SKM-1 treated with dmso at 0.1 percent for 144 hours (cell line): ENCODE measurements at regions not wholly inside any gene's neighbourhood (a gene's known extent, or its start where the extent isn't known, plus 50 kb on each side); places are given as distances from the start of the nearest gene placed in this dataset.
"Not testable (repeated sequence)": the region's sequence is repeated elsewhere in the genome, so short reads cannot be mapped to it uniquely, and the experiment has no call there.

ENCODE experiments used
- DNase-seq: peaks from one replicate; lab custom pipeline; 2025; ENCODE audit not compliant: unreplicated experiment; lab: John Stamatoyannopoulos, UW

DNA sequence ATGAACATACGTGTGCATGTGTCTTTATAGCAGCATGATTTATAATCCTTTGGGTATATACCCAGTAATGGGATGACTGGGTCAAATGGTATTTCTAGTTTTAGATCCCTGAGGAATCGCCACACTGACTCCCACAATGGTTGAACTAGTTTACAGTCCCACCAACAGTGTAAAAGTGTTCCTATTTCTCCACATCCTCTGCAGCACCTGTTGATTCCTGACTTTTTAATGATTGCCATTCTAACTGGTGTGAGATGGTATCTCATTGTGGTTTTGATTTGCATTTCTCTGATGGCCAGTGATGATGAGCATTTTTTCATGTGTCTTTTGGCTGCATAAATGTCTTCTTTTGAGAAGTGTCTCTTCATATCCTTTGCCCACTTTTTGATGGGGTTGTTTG, 493.0 kb upstream of the PIK3R1 start:
- DNase-seq: not testable (repeated sequence)

DNA sequence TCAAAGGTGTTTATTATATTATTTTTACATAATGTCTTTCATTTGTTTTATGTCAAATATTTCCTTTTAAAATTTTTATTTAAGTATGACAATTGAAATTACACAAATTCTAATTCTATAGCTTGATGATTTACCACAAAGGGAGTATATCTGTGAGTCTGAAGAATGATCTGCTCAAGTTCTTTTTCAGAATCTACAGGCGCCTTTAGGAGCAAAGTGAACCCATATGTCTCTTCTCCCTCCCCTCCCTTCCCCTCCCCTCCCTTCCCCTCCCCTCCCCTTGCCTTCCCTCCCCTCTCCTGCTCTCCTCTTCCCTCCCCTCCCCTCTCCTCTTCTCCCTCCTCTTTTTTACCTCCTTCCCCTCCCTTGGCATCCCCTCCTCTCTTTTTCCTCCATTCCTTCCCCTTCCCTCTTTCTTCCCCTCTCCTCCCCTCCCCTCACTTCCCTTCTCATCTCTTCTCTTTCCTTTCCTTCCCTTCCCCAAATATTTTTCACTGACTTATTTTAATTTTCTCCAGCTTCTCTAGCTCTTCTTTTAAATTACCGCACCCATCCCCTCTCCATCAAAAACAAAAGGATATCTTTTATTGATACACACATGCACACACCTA, 495.3 kb upstream of the PIK3R1 start:
- no peak for DNase-seq

DNA sequence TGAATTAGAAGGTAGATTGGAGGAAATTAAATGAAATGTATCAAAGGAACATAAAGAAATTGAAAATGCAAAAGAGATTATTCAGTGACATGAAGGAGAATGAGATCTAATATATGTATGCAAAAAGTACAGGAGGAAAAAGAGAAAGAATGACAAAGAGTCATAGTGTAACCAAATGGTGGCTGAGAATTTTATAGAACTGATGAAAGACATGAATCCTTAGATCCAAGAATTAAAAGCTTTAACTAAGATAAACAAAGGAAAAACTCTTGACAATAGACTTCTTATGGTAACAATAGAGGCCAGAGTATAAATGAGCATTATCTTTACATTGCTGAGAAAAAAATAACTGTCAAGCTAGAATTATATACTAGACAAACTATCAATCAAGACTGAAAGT, 505.4 kb upstream of the CD180 start:
- no peak for DNase-seq

- DNase-seq: no peak
Observed at GRCh38 chr5:67699560-67699959, 503.0 kb upstream of the CD180 start.

- DNase-seq: no peak
Observed at GRCh38 chr5:67696446-67696845, 499.8 kb upstream of the CD180 start.

GRCh38 chr5:67695369-67695768, 498.8 kb upstream of the CD180 start:
- DNase-seq: no peak

DNA sequence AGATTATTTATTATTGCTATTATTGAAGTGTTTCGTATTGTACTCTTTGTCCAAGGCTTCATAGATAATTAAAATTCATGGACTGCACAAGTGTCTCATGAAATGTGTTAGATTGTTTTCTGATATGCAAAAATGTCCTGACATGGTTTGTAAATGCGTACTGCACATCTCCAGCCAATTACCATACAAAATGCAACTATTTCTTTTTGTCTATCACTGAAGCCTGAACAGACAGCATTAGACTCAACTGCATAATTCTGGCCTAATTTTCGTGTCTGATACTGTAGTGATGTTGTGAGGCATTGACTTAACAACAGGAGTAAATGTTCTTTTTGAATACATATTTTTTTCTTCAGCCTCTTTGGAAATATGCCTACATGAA, 498.2 kb upstream of the CD180 start:
- DNase-seq: no peak

- DNase-seq: no peak
Observed at GRCh38 chr5:67693956-67694809, 497.6 kb upstream of the CD180 start.

- no peak for DNase-seq
Observed at GRCh38 chr5:67686746-67687145, 490.1 kb upstream of the CD180 start.

- DNase-seq: no peak
Observed at GRCh38 chr5:67681703-67682102, 485.1 kb upstream of the CD180 start.

DNA sequence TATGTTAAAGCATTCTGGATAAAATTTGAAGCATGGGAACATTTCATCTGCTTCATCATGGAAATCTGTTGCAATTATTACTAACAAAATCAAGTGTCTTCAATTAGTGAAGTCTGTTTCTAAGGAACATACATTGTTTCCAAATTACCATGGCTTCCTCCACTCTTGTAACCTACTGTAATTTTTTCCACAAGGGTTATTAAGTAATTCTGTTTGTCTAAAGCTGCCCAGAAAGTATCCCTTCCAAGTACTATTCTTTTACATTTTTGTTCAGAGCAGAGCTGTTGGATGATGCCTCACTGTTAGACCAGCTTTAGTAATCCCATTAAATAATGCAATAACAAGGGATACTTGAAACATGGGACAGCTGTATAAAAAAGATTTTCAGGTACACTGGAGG, 483.5 kb upstream of the CD180 start:
- DNase-seq: no peak

DNA sequence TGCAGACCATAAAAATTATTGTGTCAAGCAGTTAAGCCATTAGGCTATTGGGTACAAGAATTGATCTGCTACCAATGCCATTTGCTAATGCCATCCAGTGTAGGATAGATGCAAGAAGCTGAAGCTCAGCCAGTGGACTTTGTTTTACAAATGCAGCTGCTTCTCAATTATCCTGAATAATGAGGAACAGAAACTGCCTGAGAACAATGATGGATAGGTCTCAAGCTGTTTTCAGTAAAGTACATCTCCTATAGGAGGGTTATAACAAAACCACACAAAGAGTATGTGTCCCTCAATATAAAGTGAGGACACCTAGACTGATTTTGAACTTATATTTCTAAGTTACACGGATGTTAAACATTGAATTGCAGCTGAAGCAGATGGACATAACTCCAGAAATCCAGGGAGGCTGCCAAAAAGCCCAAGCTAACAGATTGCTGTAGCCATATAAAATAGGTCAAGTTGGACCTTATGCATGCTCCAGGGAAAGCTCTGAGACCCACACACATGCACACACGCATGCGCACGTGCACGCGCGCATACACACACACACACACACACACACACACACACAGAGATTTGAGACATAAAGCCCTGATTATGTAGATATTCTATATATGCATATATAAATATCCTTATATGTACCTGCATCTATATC, 482.7 kb upstream of the CD180 start:
- no peak for DNase-seq

GRCh38 chr5:67678594-67678993, 482.0 kb upstream of the CD180 start:
- no peak for DNase-seq

DNA sequence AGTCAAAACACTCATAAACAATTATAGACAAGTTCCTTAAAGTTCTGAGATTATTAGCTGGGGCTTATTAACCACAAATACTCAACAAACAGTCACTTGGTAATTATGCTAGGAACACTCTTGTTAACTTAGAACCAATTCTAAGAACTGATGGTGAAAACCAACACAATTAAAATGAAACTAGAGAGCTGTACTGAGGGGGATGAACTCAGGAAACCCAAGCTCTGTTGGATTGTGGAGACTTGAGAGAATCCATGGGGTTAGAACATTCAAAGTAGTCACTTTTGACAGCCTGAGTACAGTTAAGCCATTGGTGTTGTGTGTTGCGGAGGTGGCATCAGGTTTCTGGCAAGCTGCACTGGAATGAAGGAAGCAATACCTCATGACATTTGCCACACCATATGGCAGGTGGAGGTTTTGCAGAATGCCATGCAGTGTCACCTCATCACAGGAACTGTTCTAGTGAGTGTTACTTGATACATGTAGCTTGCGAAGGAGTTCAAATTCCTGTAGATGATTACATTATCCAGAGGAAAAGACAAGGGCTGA, 480.9 kb upstream of the CD180 start:
- DNase-seq: no peak

DNA sequence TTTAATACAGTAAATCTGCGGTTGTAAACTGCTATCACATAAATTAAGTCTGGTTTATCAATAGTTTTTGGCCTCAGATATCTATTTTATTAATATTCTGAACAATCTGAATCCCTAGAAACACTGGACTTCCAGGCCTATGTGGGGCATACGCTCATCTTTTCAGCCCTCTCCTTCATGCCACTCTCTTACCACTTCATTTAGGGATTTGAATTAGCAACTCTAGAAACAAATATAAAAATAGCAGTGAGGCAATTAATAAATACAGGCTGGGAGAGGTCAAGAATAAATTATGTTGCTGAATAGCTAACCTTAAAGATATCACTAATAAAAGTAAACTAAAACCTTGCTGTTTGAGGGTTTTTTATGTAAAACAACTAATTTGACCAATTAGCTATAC, 480.3 kb upstream of the CD180 start:
- no peak for DNase-seq

DNA sequence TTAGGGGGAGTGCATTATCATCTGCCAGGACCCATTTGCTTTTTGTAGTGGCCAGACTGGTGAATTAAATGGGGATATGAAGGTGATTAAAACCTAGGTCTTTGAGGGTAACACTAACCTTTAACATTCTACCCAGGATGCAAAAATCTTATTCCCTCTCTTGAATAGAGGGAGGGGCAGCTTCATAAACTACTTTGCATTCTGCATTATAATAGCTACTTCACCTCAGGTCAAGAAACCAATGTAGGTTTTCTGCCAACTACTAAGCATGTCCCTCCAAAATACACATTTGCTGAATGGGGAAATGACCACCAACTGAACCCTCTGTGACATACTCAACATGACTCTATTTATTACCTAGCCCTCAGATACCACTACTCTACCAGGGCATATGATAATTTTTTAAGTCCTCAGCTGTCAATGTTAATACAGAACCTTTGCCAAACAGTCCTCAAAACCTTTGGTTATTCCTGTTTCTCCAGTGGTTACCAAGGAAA, 477.6 kb upstream of the CD180 start:
- no peak for DNase-seq

- no peak for DNase-seq
Observed at GRCh38 chr5:67673618-67674017, 477.0 kb upstream of the CD180 start.

DNA sequence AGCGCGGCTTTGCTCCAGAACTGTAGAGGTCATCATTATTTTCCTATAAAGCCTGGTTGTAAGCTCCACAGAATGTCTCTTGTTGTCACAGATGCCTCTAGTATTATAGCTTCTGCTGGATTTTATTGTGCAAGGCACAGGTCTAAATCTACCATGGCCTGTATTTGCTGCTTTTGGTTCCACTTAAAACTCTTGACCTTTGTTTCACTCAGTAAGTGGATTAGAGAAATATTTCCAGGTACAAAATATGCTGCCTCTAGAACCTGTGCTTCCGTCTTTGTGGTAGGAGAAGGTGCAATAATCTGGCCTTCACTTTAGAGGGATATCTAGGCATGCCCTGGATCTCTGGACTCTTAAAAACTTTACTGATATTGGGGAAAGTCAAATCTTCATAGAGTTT, 476.6 kb upstream of the CD180 start:
- no peak for DNase-seq

DNA sequence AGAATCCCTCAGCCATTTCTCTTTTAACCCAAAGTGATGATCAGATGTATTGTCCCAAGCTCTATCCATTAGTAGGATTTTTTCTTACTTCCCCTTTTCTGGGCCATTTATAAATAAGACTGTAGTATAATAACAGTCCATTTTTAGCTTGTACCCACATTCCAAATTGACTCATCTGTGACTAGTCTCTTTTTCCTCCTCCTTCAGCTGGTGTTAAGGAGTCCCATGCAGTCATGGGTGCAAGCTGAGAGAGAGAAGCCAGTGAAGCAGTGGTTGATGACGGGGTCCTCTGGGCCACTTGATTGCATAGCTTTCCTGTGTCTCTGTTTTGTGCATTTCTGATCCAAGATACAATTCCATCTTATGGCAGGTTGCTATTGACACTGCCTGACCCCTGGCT, 476.0 kb upstream of the CD180 start:
- no peak for DNase-seq

DNA sequence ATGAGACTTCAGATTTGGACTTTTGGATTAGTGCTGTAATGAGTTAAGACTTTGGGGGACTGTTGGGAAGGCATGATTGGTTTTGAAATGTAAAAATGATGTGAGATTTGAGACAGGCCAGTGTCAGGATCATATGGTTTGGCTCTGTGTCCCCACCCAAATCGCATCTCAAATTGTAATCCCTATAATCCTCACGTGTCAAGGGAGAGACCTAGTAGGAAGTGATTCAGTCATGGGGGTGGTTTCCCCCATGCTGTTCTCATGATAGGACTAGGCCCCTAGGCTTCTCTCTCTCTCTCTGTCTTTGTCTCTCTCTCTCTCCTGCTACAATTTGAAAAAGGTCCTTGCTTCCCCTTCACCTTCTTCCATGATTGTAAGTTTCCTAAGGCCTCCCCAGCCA, 473.3 kb upstream of the CD180 start:
- DNase-seq: no peak

GRCh38 chr5:67660149-67660548, 463.6 kb upstream of the CD180 start:
- no peak for DNase-seq

GRCh38 chr5:67659288-67659687, 462.7 kb upstream of the CD180 start:
- DNase-seq: no peak
